Fibroblast of pulmonary artery (primary cell): ENCODE measurements at regions not wholly inside any gene's neighbourhood (a gene's known extent, or its start where the extent isn't known, plus 50 kb on each side); places are given as distances from the start of the nearest gene placed in this dataset.

ENCODE experiments used
- DNase-seq: peaks from one replicate; pipeline ENCODE4 v3.0.0-alpha.2; 2010; ENCODE audit warnings: low read depth
- H3K4me3 ChIP-seq: replicated peaks from 2 replicates; pipeline ENCODE4 v1.5.1; 2011; ENCODE audit warnings: low read depth, mild to moderate bottlenecking, control low read depth, low read length, moderate library complexity
- TF ChIP-seq, protein P1 (sequence below): IDR thresholded peaks from 2 replicates; pipeline ENCODE4 v1.5.1; 2011; ENCODE audit warnings: mild to moderate bottlenecking, control low read depth, low read length, inconsistent platforms; ENCODE audit errors: missing control alignments

DNA sequence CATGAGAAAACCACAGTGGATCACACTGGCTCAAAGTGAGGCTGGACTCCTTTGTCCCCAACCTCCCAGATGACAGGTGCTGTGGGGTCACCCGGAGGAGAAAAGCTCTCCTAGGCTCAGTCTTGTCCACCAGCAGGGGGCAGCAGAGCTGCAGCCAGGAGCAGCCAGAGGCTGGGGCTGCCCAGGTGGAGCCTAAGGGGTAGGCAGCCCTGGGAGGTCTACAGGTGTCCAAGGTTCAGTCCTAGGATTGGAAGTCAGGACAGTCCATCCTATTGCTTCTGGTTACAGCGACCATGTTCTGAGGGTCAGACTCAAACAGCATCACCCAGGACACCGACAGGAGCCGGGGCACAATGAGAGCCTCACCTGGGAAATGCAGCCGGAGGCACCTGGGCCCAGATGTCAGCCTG is 77.6 kb upstream of the IGLL5 start:
- TF ChIP-seq, protein P1, sequence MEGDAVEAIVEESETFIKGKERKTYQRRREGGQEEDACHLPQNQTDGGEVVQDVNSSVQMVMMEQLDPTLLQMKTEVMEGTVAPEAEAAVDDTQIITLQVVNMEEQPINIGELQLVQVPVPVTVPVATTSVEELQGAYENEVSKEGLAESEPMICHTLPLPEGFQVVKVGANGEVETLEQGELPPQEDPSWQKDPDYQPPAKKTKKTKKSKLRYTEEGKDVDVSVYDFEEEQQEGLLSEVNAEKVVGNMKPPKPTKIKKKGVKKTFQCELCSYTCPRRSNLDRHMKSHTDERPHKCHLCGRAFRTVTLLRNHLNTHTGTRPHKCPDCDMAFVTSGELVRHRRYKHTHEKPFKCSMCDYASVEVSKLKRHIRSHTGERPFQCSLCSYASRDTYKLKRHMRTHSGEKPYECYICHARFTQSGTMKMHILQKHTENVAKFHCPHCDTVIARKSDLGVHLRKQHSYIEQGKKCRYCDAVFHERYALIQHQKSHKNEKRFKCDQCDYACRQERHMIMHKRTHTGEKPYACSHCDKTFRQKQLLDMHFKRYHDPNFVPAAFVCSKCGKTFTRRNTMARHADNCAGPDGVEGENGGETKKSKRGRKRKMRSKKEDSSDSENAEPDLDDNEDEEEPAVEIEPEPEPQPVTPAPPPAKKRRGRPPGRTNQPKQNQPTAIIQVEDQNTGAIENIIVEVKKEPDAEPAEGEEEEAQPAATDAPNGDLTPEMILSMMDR: peak; percentile 94
- DNase-seq: peak; percentile 52
- no peak overlapping the region for H3K4me3 ChIP-seq

DNA sequence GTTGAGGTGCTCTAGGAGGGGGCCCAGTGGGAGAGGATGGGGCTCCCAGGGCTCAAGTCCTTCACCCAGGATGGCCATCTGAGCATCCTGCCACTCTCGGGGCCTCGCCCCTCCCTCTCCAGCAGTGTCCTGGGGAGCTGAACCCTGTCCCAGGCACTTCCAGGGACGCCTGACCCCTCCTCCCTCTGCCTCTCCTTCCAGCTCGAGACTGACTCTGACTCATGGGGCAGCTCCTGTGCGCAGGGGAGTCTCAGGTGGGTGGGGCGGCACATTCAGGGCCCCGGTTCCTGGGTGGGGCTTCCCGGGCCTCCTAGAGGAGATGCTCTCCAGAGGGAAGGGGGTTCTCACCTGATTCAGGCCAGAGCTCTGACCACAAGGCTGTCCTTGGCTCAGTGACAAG is 77.1 kb upstream of the IGLL5 start:
- DNase-seq: no peak
- TF ChIP-seq, protein P1: no peak
- no peak overlapping the region for H3K4me3 ChIP-seq

DNA sequence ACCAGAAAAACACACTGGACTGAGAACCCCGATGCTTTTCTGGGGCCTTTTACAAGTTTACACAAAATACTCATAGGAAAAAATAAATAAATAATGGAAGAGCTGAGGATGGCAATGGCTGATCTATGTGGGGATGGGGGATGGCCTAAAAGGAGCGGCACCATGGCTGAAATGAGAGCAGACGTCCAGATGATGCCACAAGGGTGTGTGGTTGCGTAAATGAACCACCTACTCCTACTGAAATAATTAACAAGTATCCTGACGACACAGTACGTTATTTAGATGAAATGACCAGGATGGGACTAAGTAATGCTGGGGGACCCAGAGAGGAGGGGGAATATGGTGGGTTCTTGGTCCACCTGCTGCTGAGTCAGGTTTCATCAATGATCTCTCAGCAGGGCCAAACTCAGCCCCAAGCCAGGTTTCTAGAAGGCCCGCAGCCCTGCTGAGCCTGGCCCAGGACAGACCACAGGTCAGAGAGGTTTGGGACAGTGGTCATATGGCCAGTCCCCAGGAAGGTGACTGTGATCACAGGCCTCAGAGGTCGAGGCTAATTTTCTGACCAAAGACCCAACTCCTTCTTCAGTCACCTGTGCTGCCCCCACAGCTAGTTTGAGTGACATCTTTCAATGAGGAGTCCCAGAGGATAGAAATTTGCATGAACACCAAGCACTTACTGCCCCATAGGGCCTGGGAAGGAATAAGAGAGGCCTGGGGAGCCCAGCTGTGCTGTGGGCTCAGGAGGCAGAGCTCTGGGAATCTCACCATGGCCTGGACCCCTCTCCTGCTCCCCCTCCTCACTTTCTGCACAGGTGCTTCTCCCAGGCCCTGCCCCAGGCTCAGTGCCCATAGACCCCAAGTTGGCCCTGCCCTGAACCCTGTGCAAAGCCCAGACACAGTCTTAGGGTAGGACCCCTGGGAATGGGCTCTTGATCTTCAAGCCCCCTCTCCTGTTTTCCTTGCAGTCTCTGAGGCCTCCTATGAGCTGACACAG is 76.3 kb upstream of the IGLL5 start:
- TF ChIP-seq, protein P1: no peak
- no peak for DNase-seq
- no peak overlapping the region for H3K4me3 ChIP-seq

DNA sequence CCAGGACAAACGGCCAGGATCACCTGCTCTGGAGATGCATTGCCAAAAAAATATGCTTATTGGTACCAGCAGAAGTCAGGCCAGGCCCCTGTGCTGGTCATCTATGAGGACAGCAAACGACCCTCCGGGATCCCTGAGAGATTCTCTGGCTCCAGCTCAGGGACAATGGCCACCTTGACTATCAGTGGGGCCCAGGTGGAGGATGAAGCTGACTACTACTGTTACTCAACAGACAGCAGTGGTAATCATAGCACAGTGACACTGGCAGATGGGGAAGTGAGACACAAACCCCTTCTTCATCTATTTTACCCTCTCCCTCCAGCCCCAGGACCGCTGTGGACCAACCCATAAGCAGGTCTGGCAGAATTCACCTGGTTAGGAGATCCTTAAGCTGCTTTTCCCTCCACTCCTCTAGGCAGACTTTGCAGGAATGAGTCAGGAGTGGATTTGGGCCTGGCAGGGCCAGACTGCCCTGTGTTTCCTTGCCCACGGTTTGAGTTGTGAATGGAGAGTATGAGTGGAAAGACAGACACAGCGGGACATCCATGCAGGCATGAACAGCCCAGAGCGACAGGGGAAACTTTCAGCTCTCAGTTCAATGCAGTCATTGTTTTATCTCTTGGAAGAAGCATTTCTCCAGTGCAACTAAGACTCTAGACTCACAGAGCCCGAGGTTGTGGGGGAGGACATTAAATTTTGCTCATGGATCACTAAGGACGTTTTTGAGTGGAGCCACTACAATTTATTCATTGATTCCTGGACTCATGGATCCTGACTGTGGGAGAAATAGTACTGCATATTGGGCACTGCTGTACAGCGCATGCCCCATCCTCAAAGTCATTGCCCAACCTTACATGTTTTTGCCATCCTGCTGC is 75.3 kb upstream of the IGLL5 start:
- TF ChIP-seq, protein P1: no peak
- no peak for DNase-seq

DNA sequence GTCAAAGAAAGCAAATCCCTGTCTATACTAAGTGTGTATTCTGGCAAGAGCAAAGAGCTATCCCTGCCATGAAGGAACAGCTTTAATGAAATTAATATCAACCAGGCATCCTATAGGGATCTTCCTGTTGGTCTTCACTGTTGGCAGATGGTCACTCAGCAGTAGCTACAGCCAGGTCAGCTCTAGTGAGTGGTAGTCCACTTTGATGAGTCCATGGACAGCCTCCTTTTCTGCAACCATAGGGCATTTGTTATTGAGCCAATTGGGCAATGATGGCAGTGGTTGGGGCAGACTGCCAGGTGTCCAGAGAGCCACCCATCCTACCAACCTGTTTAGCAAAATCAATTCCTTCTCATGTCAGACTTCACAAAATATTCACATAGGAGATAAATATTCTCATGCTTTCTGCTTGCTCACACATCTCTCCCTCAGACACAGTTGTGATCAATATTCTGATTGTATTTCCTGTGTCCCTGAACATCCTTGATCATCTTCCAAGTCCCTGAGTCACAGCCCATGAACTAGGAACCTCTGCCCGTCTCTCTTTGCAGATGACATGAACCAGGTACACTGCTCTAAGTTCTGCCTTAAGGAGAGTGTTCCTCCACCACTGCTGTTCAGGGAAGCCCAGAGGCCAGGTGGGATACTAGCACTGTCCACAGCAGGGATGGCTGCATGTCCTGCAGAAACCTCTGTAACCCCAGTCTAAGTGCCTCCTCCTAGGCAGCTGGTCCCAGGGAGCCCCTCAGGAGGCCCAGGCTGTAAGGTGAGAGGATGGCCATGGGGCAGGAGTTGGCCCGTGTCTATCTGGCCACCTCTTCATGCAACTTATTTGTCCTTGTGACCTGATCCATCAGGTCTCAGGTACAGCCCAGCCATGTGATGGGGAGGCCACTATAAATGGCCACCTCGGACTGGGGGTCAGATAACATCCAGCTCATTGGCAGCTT is 74.2 kb upstream of the IGLL5 start:
- TF ChIP-seq, protein P1: no peak
- H3K4me3 ChIP-seq: no peak overlapping the region
- no peak for DNase-seq

More for the DNA sequence above, 75.3 kb upstream of the IGLL5 start:
- H3K4me3 ChIP-seq: no peak overlapping the region

DNA sequence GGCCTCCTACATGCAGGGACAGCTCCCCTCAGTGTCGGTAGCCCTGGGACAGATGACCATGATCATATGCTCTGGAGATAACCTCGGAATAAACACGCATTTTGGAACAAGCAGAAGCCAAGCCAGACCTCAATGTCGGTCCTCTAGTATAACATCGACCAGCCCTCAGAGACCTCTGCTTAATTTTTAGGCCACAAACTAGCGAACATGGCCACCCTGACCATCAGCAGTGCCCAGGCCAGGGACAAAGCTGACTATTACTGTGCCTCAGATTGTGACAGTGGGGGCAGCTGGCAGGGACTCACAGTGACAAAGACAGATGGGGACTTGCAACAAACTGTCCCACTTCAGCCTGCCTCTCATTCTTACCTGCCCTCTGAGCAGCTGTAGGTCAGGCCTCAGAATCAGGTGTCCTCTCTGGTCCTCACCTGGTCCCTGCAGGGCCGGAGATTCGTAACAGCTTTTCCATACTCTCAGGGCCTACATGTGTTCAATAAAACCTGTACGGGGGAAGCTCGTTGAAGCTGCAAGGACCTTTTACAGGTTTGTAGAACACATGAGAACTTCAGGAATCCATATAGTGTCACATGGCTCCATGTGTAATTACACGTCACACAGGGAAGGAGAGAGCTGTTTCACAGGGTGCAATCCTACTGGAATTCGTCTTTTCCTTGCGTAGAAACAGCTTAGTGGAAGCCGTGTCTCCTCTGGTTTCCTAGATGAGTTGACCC is 72.8 kb upstream of the IGLL5 start:
- H3K4me3 ChIP-seq: no peak overlapping the region
- TF ChIP-seq, protein P1: no peak
- DNase-seq: no peak
